Cardiac muscle cell (in vitro differentiated cells and primary cell): ENCODE measurements at regions not wholly inside any gene's neighbourhood (a gene's known extent, or its start where the extent isn't known, plus 50 kb on each side); places are given as distances from the start of the nearest gene placed in this dataset.

ENCODE experiments used
- DNase-seq, 2 donors: peaks; one replicate each; pipeline versions ENCODE4 v3.0.0 to v3.0.0-alpha.2; 2010 to 2017; ENCODE audit warnings: low read depth in 1 of 2, low spot score in 1 of 2
- H3K27ac ChIP-seq: fragments of 200-600 bp; sonication (generic); 2 replicates; pipeline ENCODE4 v1.5.1; 2016
- H3K27me3 ChIP-seq: fragments of 200-600 bp; sonication (generic); 2 replicates; pipeline ENCODE4 v1.6.0; 2016; ENCODE audit warnings: control low read depth
- H3K36me3 ChIP-seq: fragments of 200-600 bp; sonication (generic); 2 replicates; pipeline ENCODE4 v1.5.1; 2016; ENCODE audit warnings: control low read depth
- H3K4me1 ChIP-seq: fragments of 200-600 bp; sonication (generic); 2 replicates; pipeline ENCODE4 v1.8.1; 2017; ENCODE audit warnings: low read depth, mild to moderate bottlenecking, mixed run types
- H3K4me3 ChIP-seq: fragments of 200-600 bp; sonication (generic); 2 replicates; pipeline ENCODE4 v1.5.1; 2016; ENCODE audit warnings: mild to moderate bottlenecking
- H3K9me3 ChIP-seq: fragments of 200-600 bp; sonication (generic); 2 replicates; pipeline ENCODE4 v1.5.1; 2017; ENCODE audit warnings: low read depth, mild to moderate bottlenecking, control low read depth
- TF ChIP-seq, protein P1 (sequence below): IDR thresholded peaks from 2 replicates; pipeline ENCODE4 v1.5.1; 2012; ENCODE audit warnings: low read depth, mild to moderate bottlenecking, low read length

DNA sequence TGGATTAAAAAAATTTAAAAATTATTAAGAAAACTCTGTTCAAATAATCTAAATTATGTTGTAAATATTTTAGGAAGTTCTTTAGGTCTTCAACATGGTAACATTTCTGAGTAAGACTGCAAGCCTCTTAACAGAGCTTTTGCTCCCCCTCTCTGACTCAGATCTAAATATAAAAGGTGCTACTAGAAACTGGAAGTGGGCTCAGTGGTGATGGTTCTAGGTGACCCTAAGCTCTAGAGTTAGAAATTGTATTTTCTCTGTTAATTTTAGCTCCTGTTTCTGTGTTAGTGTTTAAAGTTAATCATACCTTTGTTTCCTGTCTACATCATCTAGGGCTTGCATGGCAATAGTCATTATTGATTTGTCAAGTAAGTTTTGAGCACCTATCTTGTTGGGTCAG is 159.9 kb upstream of the MEIS2 start:
- TF ChIP-seq, protein P1, sequence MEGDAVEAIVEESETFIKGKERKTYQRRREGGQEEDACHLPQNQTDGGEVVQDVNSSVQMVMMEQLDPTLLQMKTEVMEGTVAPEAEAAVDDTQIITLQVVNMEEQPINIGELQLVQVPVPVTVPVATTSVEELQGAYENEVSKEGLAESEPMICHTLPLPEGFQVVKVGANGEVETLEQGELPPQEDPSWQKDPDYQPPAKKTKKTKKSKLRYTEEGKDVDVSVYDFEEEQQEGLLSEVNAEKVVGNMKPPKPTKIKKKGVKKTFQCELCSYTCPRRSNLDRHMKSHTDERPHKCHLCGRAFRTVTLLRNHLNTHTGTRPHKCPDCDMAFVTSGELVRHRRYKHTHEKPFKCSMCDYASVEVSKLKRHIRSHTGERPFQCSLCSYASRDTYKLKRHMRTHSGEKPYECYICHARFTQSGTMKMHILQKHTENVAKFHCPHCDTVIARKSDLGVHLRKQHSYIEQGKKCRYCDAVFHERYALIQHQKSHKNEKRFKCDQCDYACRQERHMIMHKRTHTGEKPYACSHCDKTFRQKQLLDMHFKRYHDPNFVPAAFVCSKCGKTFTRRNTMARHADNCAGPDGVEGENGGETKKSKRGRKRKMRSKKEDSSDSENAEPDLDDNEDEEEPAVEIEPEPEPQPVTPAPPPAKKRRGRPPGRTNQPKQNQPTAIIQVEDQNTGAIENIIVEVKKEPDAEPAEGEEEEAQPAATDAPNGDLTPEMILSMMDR = no peak
- H3K27me3 ChIP-seq = no peaks in the 10 kb centered on the region
- no peaks in the 10 kb centered on the region for H3K4me1 ChIP-seq
- H3K36me3 ChIP-seq = no peaks in the 10 kb centered on the region
- no peak overlapping the region for H3K4me3 ChIP-seq
- H3K27ac ChIP-seq = no peak overlapping the region
- no peak for DNase-seq
- H3K9me3 ChIP-seq = no peaks in the 10 kb centered on the region

DNA sequence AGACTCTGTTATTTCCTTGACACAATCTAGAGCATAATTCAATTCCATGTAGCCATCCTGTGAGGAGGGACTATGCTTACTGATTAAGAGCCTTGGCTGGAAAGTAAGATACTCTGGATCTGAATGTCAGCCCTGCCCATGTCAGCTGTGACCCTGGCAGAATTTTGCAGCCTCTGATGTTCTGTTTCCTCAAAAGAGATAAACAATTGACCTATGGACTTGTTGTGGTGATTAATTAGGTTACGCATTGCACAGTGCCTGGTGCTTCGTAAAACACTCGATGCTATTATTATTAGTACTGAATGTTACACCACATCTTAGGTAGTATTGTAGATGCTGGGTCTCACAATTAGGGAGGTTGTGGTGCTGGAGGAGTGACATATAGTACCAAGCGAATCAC is 161.3 kb upstream of the MEIS2 start:
- Histone ChIP-seq H3K27me3 (no peaks in the 10 kb centered on the region), H3K9me3 (no peaks in the 10 kb centered on the region), H3K27ac (no peak overlapping the region), H3K36me3 (no peaks in the 10 kb centered on the region), H3K4me3 (no peak overlapping the region), H3K4me1 (no peaks in the 10 kb centered on the region)
- DNase-seq = no peak
- TF ChIP-seq, protein P1 = no peak

DNA sequence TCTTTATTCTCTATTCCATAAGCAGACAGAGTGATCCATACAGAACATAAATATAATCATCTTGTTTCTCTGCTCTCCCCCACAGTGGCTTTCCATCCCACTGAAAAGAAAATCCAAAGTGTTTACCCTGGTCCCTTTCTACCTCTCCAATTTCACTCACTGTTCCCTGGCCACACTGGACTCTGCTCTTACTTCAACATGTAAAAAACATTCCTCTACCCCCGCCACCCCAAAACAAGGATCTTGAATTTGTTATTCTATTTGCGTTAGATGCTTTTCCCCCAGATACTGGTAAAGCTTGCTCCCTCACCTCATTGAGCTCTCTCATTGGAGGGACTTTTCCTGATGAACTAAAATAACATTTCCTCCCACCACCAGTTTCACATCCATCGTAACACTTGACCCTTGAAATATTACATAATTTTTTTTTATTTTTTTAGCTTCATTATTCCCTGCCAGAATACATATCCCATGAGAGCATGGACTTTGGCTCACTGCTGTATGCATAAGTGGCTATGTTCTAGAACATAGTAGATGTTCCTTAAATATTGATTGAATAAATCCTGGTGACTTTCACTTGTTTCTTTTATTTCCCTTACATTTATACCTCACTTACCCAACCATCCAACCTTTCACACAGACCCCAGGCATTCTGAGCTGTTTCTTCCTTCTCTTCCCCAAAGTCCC is 162.7 kb upstream of the MEIS2 start:
- Histone ChIP-seq H3K27me3 (no peaks in the 10 kb centered on the region), H3K36me3 (no peaks in the 10 kb centered on the region), H3K9me3 (no peaks in the 10 kb centered on the region), H3K4me1 (no peaks in the 10 kb centered on the region), H3K27ac (no peak overlapping the region), H3K4me3 (no peak overlapping the region)
- TF ChIP-seq, protein P1 = no peak
- no peak for DNase-seq

DNA sequence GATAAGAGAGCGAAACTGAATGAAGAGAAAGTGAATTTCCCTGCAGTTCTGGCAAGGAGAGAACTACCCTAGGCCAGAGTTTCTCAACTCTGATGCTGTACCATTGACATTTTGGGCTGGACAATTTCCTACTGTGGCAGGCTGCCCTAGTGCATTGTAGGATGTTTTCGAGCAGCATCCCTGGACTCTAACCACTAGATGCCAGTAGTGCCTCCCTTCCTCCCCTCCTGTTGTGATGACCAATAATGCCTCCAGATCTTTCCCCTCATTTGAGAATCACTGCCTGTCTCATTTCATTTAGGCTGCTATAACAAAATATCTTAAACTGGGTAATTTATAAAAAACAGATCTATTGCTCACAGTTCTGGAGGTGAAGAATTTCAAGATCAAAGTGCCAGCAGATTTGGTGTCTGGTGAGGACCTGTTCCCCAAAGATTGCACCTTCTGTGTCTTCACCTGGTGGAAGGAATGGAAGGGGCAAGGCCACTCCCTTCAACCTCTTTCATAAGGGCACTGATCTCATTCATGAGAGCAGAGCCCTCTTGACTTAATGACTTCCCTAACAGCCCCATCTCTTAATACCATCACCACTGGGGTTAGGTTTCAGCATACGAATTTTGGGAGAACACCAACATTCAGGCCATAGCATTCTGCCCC is 188.9 kb upstream of the MEIS2 start:
- no peaks in the 10 kb centered on the region for H3K4me1 ChIP-seq
- DNase-seq = peak; percentile 30 to 52
- H3K9me3 ChIP-seq = no peaks in the 10 kb centered on the region
- H3K27ac ChIP-seq = no peak overlapping the region
- TF ChIP-seq, protein P1 = peak; percentile 43
- H3K36me3 ChIP-seq = no peaks in the 10 kb centered on the region
- no peak overlapping the region for H3K4me3 ChIP-seq
- H3K27me3 ChIP-seq = no peaks in the 10 kb centered on the region

DNA sequence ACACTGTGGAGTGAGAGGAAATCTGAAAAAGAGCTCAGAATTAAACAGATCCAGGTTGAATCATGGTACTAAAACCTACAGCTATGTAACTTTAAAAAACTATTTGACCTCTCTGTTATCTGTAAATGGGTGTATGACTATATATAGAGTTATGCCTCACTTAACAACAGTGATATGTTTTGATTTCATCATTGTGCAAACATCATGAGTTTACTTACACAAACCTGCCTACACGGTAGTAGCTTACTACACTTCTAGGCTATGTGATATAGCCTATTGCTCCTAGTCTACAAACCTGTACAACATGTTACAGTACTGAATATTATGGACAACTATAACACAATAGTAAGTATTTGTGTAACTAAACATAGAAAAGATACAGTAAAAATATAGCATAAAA is 191.6 kb upstream of the MEIS2 start:
- no peak for DNase-seq
- H3K4me3 ChIP-seq = no peak overlapping the region
- H3K27ac ChIP-seq = no peak overlapping the region
- H3K36me3 ChIP-seq = no peaks in the 10 kb centered on the region
- no peaks in the 10 kb centered on the region for H3K9me3 ChIP-seq
- H3K27me3 ChIP-seq = no peaks in the 10 kb centered on the region
- TF ChIP-seq, protein P1 = no peak
- no peaks in the 10 kb centered on the region for H3K4me1 ChIP-seq
